ENCODE measurements at regions not wholly inside any gene's neighbourhood (a gene's known extent, or its start where the extent isn't known, plus 50 kb on each side); places are given as distances from the start of the nearest gene placed in this dataset.

DNA sequence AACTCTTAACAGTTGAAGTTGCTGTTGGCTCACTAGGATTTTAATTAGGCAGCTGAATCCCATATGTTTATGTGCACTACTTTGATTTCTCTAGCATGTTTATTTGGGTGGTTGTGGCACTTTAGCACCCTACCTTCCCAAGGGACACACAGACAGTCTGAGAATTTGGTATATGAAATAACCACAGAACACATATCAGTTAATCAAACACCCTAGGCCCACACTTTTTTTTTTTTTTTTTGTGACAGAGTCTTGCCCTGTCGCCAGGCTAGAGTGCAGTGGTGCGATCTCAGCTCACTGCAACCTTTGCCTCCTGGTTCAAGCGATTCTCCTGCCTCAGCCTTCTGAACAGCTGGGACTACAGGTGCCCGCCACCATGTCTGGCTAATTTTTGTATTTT lies 130.5 kb downstream of the DCK start:
- Histone ChIP-seq H3K27ac (ENCODE audit: insufficient read depth, low read length, poor library complexity, severe bottlenecking) (no peak overlapping the region), H3K4me3 (ENCODE audit: insufficient read depth, low read depth, low read length, poor library complexity, severe bottlenecking) (no peak overlapping the region), H3K36me3 (ENCODE audit: control insufficient read depth, insufficient read depth, low read length) (no peaks in the 10 kb centered on the region), H3K27me3 (replicated peaks; ENCODE audit: control insufficient read depth, insufficient read depth, low read length, poor library complexity, severe bottlenecking) (no peaks in the 10 kb centered on the region), H3K9me3 (ENCODE audit: control insufficient read depth, low read length) (no peaks in the 10 kb centered on the region), H3K4me1 (ENCODE audit: control insufficient read depth, insufficient read depth, low read length, poor library complexity, severe bottlenecking) (no peaks in the 10 kb centered on the region)
- DNase-seq, result no peak

DNA sequence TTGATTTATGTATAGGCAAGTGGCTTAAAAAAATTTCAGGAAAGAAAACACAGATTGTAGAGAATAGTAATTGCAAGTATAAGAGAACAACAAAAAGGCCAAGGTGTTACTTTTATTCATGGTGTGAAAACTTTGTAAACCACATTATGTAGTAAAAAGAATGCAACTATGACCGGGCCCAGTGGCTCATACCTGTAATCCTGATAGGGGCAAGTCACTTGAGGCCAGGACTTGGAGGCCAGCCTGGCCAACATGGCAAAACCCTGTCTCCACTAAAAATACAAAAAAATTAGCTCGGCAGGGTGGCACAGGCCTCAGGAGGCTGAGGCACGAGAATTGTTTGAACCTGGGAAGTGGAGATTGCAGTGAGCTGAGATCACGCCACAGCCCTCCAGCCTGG lies 131.7 kb downstream of the DCK start:
- Histone ChIP-seq H3K9me3 (ENCODE audit: control insufficient read depth, low read length) (no peaks in the 10 kb centered on the region), H3K36me3 (ENCODE audit: control insufficient read depth, insufficient read depth, low read length) (no peaks in the 10 kb centered on the region), H3K27ac (ENCODE audit: insufficient read depth, low read length, poor library complexity, severe bottlenecking) (no peak overlapping the region), H3K4me1 (ENCODE audit: control insufficient read depth, insufficient read depth, low read length, poor library complexity, severe bottlenecking) (no peaks in the 10 kb centered on the region), H3K27me3 (replicated peaks; ENCODE audit: control insufficient read depth, insufficient read depth, low read length, poor library complexity, severe bottlenecking) (no peaks in the 10 kb centered on the region), H3K4me3 (ENCODE audit: insufficient read depth, low read depth, low read length, poor library complexity, severe bottlenecking) (no peak overlapping the region)
- DNase-seq, result no peak

DNA sequence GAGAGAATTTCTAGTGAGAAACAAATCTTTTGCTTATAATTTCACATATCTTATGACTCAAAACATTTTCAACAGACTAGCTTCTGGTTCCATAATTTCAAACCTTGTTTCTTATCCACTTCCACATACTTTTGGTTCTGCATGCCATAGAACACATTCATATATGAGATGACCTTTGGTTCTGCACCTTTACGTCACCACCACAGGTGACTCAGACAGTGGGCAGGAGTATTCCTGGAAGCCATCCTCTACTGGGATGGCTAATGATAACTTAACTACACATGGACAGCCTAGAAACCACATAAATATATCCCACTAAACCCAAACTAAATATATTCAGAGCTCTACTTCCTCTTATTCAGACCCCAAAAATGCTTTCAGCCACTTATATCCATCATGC lies 133.3 kb downstream of the DCK start:
- Histone ChIP-seq H3K9me3 (ENCODE audit: control insufficient read depth, low read length) (no peaks in the 10 kb centered on the region), H3K27me3 (replicated peaks; ENCODE audit: control insufficient read depth, insufficient read depth, low read length, poor library complexity, severe bottlenecking) (no peaks in the 10 kb centered on the region), H3K27ac (ENCODE audit: insufficient read depth, low read length, poor library complexity, severe bottlenecking) (no peak overlapping the region), H3K36me3 (ENCODE audit: control insufficient read depth, insufficient read depth, low read length) (no peaks in the 10 kb centered on the region), H3K4me3 (ENCODE audit: insufficient read depth, low read depth, low read length, poor library complexity, severe bottlenecking) (no peak overlapping the region), H3K4me1 (ENCODE audit: control insufficient read depth, insufficient read depth, low read length, poor library complexity, severe bottlenecking) (no peaks in the 10 kb centered on the region)
- DNase-seq, result no peak

DNA sequence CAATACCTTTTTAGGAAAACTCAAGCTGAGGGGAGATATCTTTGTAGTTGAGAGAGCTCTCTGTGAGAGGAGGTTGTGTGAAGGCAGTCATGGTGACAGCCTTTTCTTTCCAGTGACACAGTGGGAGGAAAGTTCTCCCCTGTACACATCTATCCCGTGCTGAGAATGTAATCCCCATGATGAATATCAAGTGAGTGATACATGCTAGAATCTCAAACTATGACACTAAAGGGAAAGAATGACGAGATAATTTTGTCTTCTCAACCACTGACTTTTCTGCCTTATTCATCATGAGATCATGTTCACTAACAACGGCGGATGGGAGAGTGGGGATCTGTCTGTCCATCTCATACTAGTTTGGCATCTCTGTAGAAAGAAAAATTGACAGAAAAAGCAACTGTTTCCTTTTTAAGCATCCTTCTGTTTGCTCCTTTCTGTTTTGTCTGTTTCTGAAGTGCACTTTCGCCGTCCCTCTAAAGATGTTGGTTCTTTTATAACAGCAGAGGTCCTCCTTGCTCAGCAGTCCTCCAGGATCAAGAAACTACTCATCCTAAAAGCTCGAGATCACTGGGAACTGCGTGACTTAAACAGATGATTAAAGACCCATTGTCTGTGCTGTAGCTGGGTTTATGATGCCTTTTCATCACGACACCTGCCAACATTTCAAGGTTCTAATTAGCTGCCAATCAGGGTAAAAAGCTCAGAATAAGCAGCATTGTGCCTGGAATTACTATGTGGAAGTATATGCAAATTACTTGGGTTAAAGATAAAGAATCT lies 137.6 kb downstream of the DCK start:
- H3K27me3 ChIP-seq (replicated peaks; ENCODE audit: control insufficient read depth, insufficient read depth, low read length, poor library complexity, severe bottlenecking), result no peaks in the 10 kb centered on the region
- H3K27ac ChIP-seq (ENCODE audit: insufficient read depth, low read length, poor library complexity, severe bottlenecking), result no peak overlapping the region
- DNase-seq, result no peak
- no peaks in the 10 kb centered on the region for H3K4me1 ChIP-seq (ENCODE audit: control insufficient read depth, insufficient read depth, low read length, poor library complexity, severe bottlenecking)
- no peak overlapping the region for H3K4me3 ChIP-seq (ENCODE audit: insufficient read depth, low read depth, low read length, poor library complexity, severe bottlenecking)
- no peaks in the 10 kb centered on the region for H3K9me3 ChIP-seq (ENCODE audit: control insufficient read depth, low read length)
- H3K36me3 ChIP-seq (ENCODE audit: control insufficient read depth, insufficient read depth, low read length), result no peaks in the 10 kb centered on the region

DNA sequence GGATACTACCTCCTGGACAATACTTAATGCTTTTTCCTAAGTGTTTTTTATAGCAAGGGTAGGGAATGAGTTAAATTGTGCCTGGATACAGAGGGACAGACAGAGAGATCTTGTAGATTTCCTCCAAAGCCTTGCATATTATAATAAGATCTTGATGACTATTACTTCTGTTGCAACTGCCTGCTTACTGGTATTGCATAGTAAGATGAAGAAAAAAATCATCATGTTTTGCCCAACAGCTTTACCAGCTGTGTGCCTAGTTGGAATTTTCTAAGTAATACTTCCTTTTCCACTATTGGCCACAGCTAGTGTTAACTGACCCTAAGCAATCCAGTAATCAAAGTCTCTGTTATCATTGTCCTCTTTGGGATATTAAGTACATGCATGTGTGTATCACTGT lies 139.0 kb downstream of the DCK start:
- no peaks in the 10 kb centered on the region for H3K4me1 ChIP-seq (ENCODE audit: control insufficient read depth, insufficient read depth, low read length, poor library complexity, severe bottlenecking)
- H3K36me3 ChIP-seq (ENCODE audit: control insufficient read depth, insufficient read depth, low read length), result no peaks in the 10 kb centered on the region
- H3K4me3 ChIP-seq (ENCODE audit: insufficient read depth, low read depth, low read length, poor library complexity, severe bottlenecking), result no peak overlapping the region
- no peak for DNase-seq
- no peaks in the 10 kb centered on the region for H3K9me3 ChIP-seq (ENCODE audit: control insufficient read depth, low read length)
- no peak overlapping the region for H3K27ac ChIP-seq (ENCODE audit: insufficient read depth, low read length, poor library complexity, severe bottlenecking)
- no peaks in the 10 kb centered on the region for H3K27me3 ChIP-seq (replicated peaks; ENCODE audit: control insufficient read depth, insufficient read depth, low read length, poor library complexity, severe bottlenecking)

GRCh38 chr4:71133491-71133890 lies 140.0 kb downstream of the DCK start:
- Histone ChIP-seq H3K4me3 (ENCODE audit: insufficient read depth, low read depth, low read length, poor library complexity, severe bottlenecking) (no peak overlapping the region), H3K27ac (ENCODE audit: insufficient read depth, low read length, poor library complexity, severe bottlenecking) (no peak overlapping the region), H3K27me3 (replicated peaks; ENCODE audit: control insufficient read depth, insufficient read depth, low read length, poor library complexity, severe bottlenecking) (no peaks in the 10 kb centered on the region), H3K9me3 (ENCODE audit: control insufficient read depth, low read length) (no peaks in the 10 kb centered on the region), H3K36me3 (ENCODE audit: control insufficient read depth, insufficient read depth, low read length) (no peaks in the 10 kb centered on the region), H3K4me1 (ENCODE audit: control insufficient read depth, insufficient read depth, low read length, poor library complexity, severe bottlenecking) (no peaks in the 10 kb centered on the region)
- no peak for DNase-seq

DNA sequence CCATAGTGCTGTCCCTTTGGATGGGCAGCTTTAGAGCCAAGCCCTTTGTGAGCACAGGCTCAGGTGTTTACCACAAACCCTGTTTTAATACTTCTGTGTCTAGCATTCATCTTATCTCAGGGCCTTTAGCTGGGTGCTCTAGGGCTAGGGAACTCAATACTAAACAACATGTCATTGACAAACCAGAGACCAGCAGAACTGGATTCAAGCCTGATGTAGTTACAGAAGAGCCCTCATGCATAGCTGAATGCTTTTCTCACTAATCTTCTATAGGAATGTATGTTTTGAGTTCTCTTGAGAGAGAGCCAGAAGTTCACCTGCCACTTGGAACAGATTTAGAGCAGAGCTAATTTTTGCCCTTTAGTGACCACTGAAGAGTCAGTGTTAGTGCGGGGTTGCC lies 142.6 kb downstream of the DCK start:
- Histone ChIP-seq H3K27ac (ENCODE audit: insufficient read depth, low read length, poor library complexity, severe bottlenecking) (no peak overlapping the region), H3K9me3 (ENCODE audit: control insufficient read depth, low read length) (no peaks in the 10 kb centered on the region), H3K4me3 (ENCODE audit: insufficient read depth, low read depth, low read length, poor library complexity, severe bottlenecking) (no peak overlapping the region), H3K27me3 (replicated peaks; ENCODE audit: control insufficient read depth, insufficient read depth, low read length, poor library complexity, severe bottlenecking) (no peaks in the 10 kb centered on the region), H3K36me3 (ENCODE audit: control insufficient read depth, insufficient read depth, low read length) (no peaks in the 10 kb centered on the region), H3K4me1 (ENCODE audit: control insufficient read depth, insufficient read depth, low read length, poor library complexity, severe bottlenecking) (no peaks in the 10 kb centered on the region)
- DNase-seq, result no peak

GRCh38 chr4:71138007-71138615 lies 144.7 kb downstream of the DCK start:
- Histone ChIP-seq H3K27ac (ENCODE audit: insufficient read depth, low read length, poor library complexity, severe bottlenecking) (no peak overlapping the region), H3K4me1 (ENCODE audit: control insufficient read depth, insufficient read depth, low read length, poor library complexity, severe bottlenecking) (no peaks in the 10 kb centered on the region), H3K4me3 (ENCODE audit: insufficient read depth, low read depth, low read length, poor library complexity, severe bottlenecking) (no peak overlapping the region), H3K27me3 (replicated peaks; ENCODE audit: control insufficient read depth, insufficient read depth, low read length, poor library complexity, severe bottlenecking) (no peaks in the 10 kb centered on the region), H3K36me3 (ENCODE audit: control insufficient read depth, insufficient read depth, low read length) (no peaks in the 10 kb centered on the region), H3K9me3 (ENCODE audit: control insufficient read depth, low read length) (no peaks in the 10 kb centered on the region)
- DNase-seq, result no peak

DNA sequence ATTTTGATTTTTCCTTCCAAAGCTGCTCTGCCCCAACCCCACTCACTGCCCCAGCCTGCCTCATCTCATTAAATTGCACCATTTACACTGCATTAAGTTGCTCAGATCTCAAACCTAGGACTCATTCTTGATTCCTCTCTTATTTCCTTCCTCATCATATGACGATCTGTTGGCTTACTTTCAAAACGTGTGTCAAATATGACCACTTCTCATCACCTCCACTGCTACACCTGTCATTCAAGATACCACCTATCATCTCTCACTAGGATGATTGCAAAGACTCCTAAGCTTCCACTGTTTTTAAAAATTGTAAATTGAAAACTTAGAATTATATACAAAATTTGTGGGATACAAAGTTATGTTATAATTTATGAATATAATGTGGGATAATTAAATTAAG lies 147.1 kb downstream of the DCK start:
- H3K27me3 ChIP-seq (replicated peaks; ENCODE audit: control insufficient read depth, insufficient read depth, low read length, poor library complexity, severe bottlenecking), result no peaks in the 10 kb centered on the region
- H3K27ac ChIP-seq (ENCODE audit: insufficient read depth, low read length, poor library complexity, severe bottlenecking), result no peak overlapping the region
- H3K4me3 ChIP-seq (ENCODE audit: insufficient read depth, low read depth, low read length, poor library complexity, severe bottlenecking), result no peak overlapping the region
- H3K4me1 ChIP-seq (ENCODE audit: control insufficient read depth, insufficient read depth, low read length, poor library complexity, severe bottlenecking), result no peaks in the 10 kb centered on the region
- H3K36me3 ChIP-seq (ENCODE audit: control insufficient read depth, insufficient read depth, low read length), result no peaks in the 10 kb centered on the region
- H3K9me3 ChIP-seq (ENCODE audit: control insufficient read depth, low read length), result no peaks in the 10 kb centered on the region
- no peak for DNase-seq

DNA sequence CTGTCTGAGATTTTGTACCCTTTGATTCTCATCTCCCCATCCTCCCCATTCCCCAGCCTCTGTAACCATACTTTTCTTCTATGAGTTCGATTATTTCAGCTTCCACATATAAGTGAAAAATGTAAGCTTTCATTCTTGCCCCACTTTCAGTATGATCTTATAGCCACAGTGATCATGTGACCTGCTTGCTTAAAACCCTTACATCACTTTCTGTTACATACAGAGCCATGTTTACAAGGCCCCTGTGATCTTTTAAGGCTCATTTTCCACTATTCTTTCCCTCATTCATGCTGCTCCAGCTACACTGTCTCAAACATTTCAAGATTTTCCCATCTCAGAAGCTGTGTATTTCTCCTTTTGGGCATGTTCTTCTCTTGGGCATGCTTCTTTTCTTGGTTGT lies 147.7 kb downstream of the DCK start:
- Histone ChIP-seq H3K36me3 (ENCODE audit: control insufficient read depth, insufficient read depth, low read length) (no peaks in the 10 kb centered on the region), H3K9me3 (ENCODE audit: control insufficient read depth, low read length) (no peaks in the 10 kb centered on the region), H3K4me1 (ENCODE audit: control insufficient read depth, insufficient read depth, low read length, poor library complexity, severe bottlenecking) (no peaks in the 10 kb centered on the region), H3K4me3 (ENCODE audit: insufficient read depth, low read depth, low read length, poor library complexity, severe bottlenecking) (no peak overlapping the region), H3K27ac (ENCODE audit: insufficient read depth, low read length, poor library complexity, severe bottlenecking) (no peak overlapping the region), H3K27me3 (replicated peaks; ENCODE audit: control insufficient read depth, insufficient read depth, low read length, poor library complexity, severe bottlenecking) (no peaks in the 10 kb centered on the region)
- no peak for DNase-seq
